DMS 273 treated with DMSO at 0.1 percent for 48 hours (cell line): ENCODE measurements at regions not wholly inside any gene's neighbourhood (a gene's known extent, or its start where the extent isn't known, plus 50 kb on each side); places are given as distances from the start of the nearest gene placed in this dataset.
"Not testable (repeated sequence)": the region's sequence is repeated elsewhere in the genome, so short reads cannot be mapped to it uniquely, and the experiment has no call there.

Experiments used
- DNase-seq: peaks from one replicate; lab custom pipeline; 2025; lab: John Stamatoyannopoulos, UW

- no peak for DNase-seq
Measured at GRCh38 chr20:57787151-57787989, 77.6 kb upstream of the PMEPA1 start.

- no peak for DNase-seq
Measured at GRCh38 chr20:57786304-57786932, 76.6 kb upstream of the PMEPA1 start.

- DNase-seq, result no peak
Measured at GRCh38 chr20:57785720-57786119, 75.9 kb upstream of the PMEPA1 start.

- DNase-seq, result no peak
Measured at GRCh38 chr20:57785061-57785460, 75.2 kb upstream of the PMEPA1 start.

- no peak for DNase-seq
Measured at GRCh38 chr20:57783956-57784837, 74.4 kb upstream of the PMEPA1 start.

GRCh38 chr20:57783196-57783595, 73.4 kb upstream of the PMEPA1 start:
- no peak for DNase-seq

GRCh38 chr20:57782631-57783041, 72.8 kb upstream of the PMEPA1 start:
- no peak for DNase-seq

GRCh38 chr20:57781901-57782300, 72.1 kb upstream of the PMEPA1 start:
- no peak for DNase-seq

- DNase-seq, result no peak
Measured at GRCh38 chr20:57780906-57781305, 71.1 kb upstream of the PMEPA1 start.

GRCh38 chr20:57780398-57780797, 70.6 kb upstream of the PMEPA1 start:
- no peak for DNase-seq

GRCh38 chr20:57779401-57780003, 69.7 kb upstream of the PMEPA1 start:
- DNase-seq, result no peak

GRCh38 chr20:57777911-57778310, 68.1 kb upstream of the PMEPA1 start:
- no peak for DNase-seq

GRCh38 chr20:57774951-57775350, 65.1 kb upstream of the PMEPA1 start:
- DNase-seq, result no peak

- no peak for DNase-seq
Measured at GRCh38 chr20:57774111-57774880, 64.5 kb upstream of the PMEPA1 start.

- no peak for DNase-seq
Measured at GRCh38 chr20:57773059-57773815, 63.4 kb upstream of the PMEPA1 start.

GRCh38 chr20:57772349-57772964, 62.6 kb upstream of the PMEPA1 start:
- DNase-seq, result no peak

- DNase-seq, result no peak
Measured at GRCh38 chr20:57770852-57771720, 61.3 kb upstream of the PMEPA1 start.

GRCh38 chr20:57770401-57770800, 60.6 kb upstream of the PMEPA1 start:
- not testable (repeated sequence) for DNase-seq

- DNase-seq, result no peak
Measured at GRCh38 chr20:57769756-57770155, 59.9 kb upstream of the PMEPA1 start.
